HCT116 (cell line): ENCODE measurements at regions not wholly inside any gene's neighbourhood (a gene's known extent, or its start where the extent isn't known, plus 50 kb on each side); places are given as distances from the start of the nearest gene placed in this dataset.
A peak's percentile ranks its signal among the peaks of the same experiment; 100 is the strongest.

Experiments
- ATAC-seq: fragments of 200-7000 bp; cut with Tn5 transposase; 2 replicates; pipeline ENCODE4 v1.9.1; 2020; ENCODE audit warnings: mild to moderate bottlenecking, moderate library complexity
- BruUV-seq: library from RNA; stranded (reverse); fragments of 400-500 nt; replicated peaks from 2 replicates; lab custom pipeline; 2021; lab: Mats Ljungman, UMichigan
- CTCF ChIA-PET: fragments of 300-600 bp; sonication (Branson Sonifier 250); formaldehyde crosslinking; loops from one replicate; lab custom pipeline; 2021; ENCODE audit warnings: antibody characterized with exemption; lab: Charles Lee
- POLR2A ChIA-PET: fragments of 300-600, 350-600 bp; sonication (Branson Sonifier 250); formaldehyde crosslinking; loops from one replicate; lab custom pipeline; 2021; ENCODE audit warnings: antibody characterized with exemption; lab: Charles Lee
- RAD21 ChIA-PET, 2 experiments: fragments of 300-600 bp; sonication (Branson Sonifier 250); formaldehyde crosslinking; loops; one replicate each; lab custom pipeline; 2023; ENCODE audit warnings: low total read pairs in 2 of 2; ENCODE audit not compliant: uncharacterized antibody in 2 of 2, unreplicated experiment in 2 of 2, low non-redundant PET in 1 of 2; lab: Charles Lee
- DNase-seq: peaks from one replicate; pipeline ENCODE4 v3.0.0-alpha.2; 2010; ENCODE audit warnings: low read depth, low spot score
- H2AFZ ChIP-seq: fragments of 200-600 bp; shearing (Covaris generic), sonication (generic); 2 replicates; pipeline ENCODE4 v1.6.1; 2017; ENCODE audit warnings: low read depth, mixed run types, mixed read lengths, antibody characterized with exemption, low read length; ENCODE audit not compliant: poor library complexity, severe bottlenecking
- H3K27ac ChIP-seq: 2 replicates; pipeline ENCODE4 v1.5.1; 2012; ENCODE audit warnings: low read depth, low read length
- H3K27me3 ChIP-seq: fragments of 200-600 bp; sonication (generic); 2 replicates; pipeline ENCODE4 v1.6.1; 2016; ENCODE audit warnings: mixed run types, low read length, mixed read lengths; ENCODE audit not compliant: insufficient read depth
- H3K36me3 ChIP-seq, 2 experiments: fragments of 200-500 bp in 1 of 2; fragments of 200-600 bp in 1 of 2; sonication (Bioruptor generic) in 1 of 2; sonication (generic) in 1 of 2; 2 replicates each; pipeline versions ENCODE4 v1.5.1 to v1.6.1; 2014 to 2016; ENCODE audit warnings: low read length in 2 of 2, inconsistent platforms in 1 of 2, mixed read lengths in 1 of 2, mixed run types in 1 of 2; ENCODE audit not compliant: insufficient read depth in 2 of 2, control insufficient read depth in 1 of 2
- H3K4me1 ChIP-seq, 2 experiments: fragments of 200-600 bp in 1 of 2; sonication (generic) in 1 of 2; 2 replicates each; pipeline versions ENCODE4 v1.5.1 to v1.6.1; 2012 to 2017; ENCODE audit warnings: low read length in 2 of 2, inconsistent platforms in 1 of 2, mild to moderate bottlenecking in 1 of 2, mixed read lengths in 1 of 2, mixed run types in 1 of 2, moderate library complexity in 1 of 2; ENCODE audit not compliant: insufficient read depth in 2 of 2, control insufficient read depth in 1 of 2
- H3K4me2 ChIP-seq: fragments of 200-600 bp; sonication (generic); 2 replicates; pipeline ENCODE4 v1.6.1; 2017; ENCODE audit warnings: mixed run types, low read length, mixed read lengths
- H3K4me3 ChIP-seq, 2 experiments: fragments of 200-600 bp in 1 of 2; sonication (generic) in 1 of 2; replicated peaks in 1 of 2; 2 replicates each; pipeline ENCODE4 v1.5.1; 2011 to 2016; ENCODE audit warnings: low read length in 2 of 2, control low read depth in 1 of 2, low read depth in 1 of 2, mild to moderate bottlenecking in 1 of 2, mixed read lengths in 1 of 2, mixed run types in 1 of 2
- H3K79me2 ChIP-seq: fragments of 200-600 bp; sonication (generic); 2 replicates; pipeline ENCODE4 v1.6.1; 2017; ENCODE audit warnings: mild to moderate bottlenecking, mixed run types, low read length, moderate library complexity, mixed read lengths; ENCODE audit not compliant: insufficient read depth
- H3K9ac ChIP-seq: fragments of 200-600 bp; sonication (generic); 2 replicates; pipeline ENCODE4 v1.6.1; 2016; ENCODE audit warnings: low read length, mixed read lengths
- H3K9me2 ChIP-seq: fragments of 200-600 bp; sonication (generic), shearing (Covaris generic); 2 replicates; pipeline ENCODE4 v1.6.1; 2017; ENCODE audit warnings: mixed run types, mild to moderate bottlenecking, moderate library complexity; ENCODE audit not compliant: insufficient read depth
- H3K9me3 ChIP-seq, 2 experiments: fragments of 200-500 bp in 1 of 2; fragments of 200-600 bp in 1 of 2; sonication (Bioruptor generic) in 1 of 2; sonication (generic) in 1 of 2; 2 replicates each; pipeline ENCODE4 v1.6.1; 2014 to 2017; ENCODE audit warnings: low read length in 2 of 2, mixed read lengths in 2 of 2, inconsistent platforms in 1 of 2, low read depth in 1 of 2, mild to moderate bottlenecking in 1 of 2, mixed run types in 1 of 2, moderate library complexity in 1 of 2; ENCODE audit not compliant: control insufficient read depth in 1 of 2, insufficient read depth in 1 of 2
- H4K20me1 ChIP-seq: fragments of 200-600 bp; sonication (generic), shearing (Covaris generic); 2 replicates; pipeline ENCODE4 v1.6.1; 2017; ENCODE audit warnings: mixed run types, mild to moderate bottlenecking, moderate library complexity; ENCODE audit not compliant: insufficient read depth
- CBX3 ChIP-seq: IDR thresholded peaks from 2 replicates; pipeline ENCODE4 v1.6.1; 2012; ENCODE audit warnings: low read depth
- CEBPB ChIP-seq: IDR thresholded peaks from 2 replicates; pipeline ENCODE4 v1.6.1; 2012; ENCODE audit warnings: low read depth
- EGR1 ChIP-seq: IDR thresholded peaks from 2 replicates; pipeline ENCODE4 v1.6.1; 2012; ENCODE audit warnings: low read depth
- ELF1 ChIP-seq: IDR thresholded peaks from 2 replicates; pipeline ENCODE4 v1.6.1; 2012; ENCODE audit warnings: low read depth, borderline replicate concordance
- EZH2 ChIP-seq: fragments of 200-600 bp; sonication (generic); IDR thresholded peaks from 2 replicates; pipeline ENCODE4 v1.6.1; 2017; ENCODE audit warnings: antibody characterized with exemption, mixed run types
- EZH2phosphoT487 ChIP-seq: fragments of 200-600 bp; IDR thresholded peaks from 2 replicates; pipeline ENCODE4 v1.6.1; 2018; ENCODE audit warnings: antibody characterized with exemption, borderline replicate concordance
- FOSL1 ChIP-seq: IDR thresholded peaks from 2 replicates; pipeline ENCODE4 v1.6.1; 2012; ENCODE audit warnings: low read depth
- JUND ChIP-seq: IDR thresholded peaks from 2 replicates; pipeline ENCODE4 v1.6.1; 2012
- POLR2A ChIP-seq: IDR thresholded peaks from 2 replicates; pipeline ENCODE4 v1.7.0; 2011; ENCODE audit warnings: borderline replicate concordance; ENCODE audit not compliant: insufficient read depth, insufficient read length; ENCODE audit errors: extremely low read depth
- POLR2AphosphoS5 ChIP-seq: IDR thresholded peaks from 2 replicates; pipeline ENCODE4 v1.6.1; 2011; ENCODE audit warnings: mild to moderate bottlenecking, low read depth, low read length, moderate library complexity
- RAD21 ChIP-seq: IDR thresholded peaks from 2 replicates; pipeline ENCODE4 v1.6.1; 2012; ENCODE audit warnings: low read depth, mild to moderate bottlenecking
- SIN3A ChIP-seq: IDR thresholded peaks from 2 replicates; pipeline ENCODE4 v1.6.1; 2012; ENCODE audit warnings: low read depth
- SP1 ChIP-seq: IDR thresholded peaks from 2 replicates; pipeline ENCODE4 v1.6.1; 2012; ENCODE audit warnings: low read depth
- SRF ChIP-seq: IDR thresholded peaks from 2 replicates; pipeline ENCODE4 v1.6.1; 2012; ENCODE audit warnings: low read depth
- TCF7L2 ChIP-seq: IDR thresholded peaks from 2 replicates; pipeline ENCODE4 v1.7.0; 2011; ENCODE audit warnings: borderline replicate concordance, inconsistent platforms; ENCODE audit not compliant: insufficient read depth, insufficient read length; ENCODE audit errors: extremely low read depth
- YY1 ChIP-seq: IDR thresholded peaks from 2 replicates; pipeline ENCODE4 v1.6.1; 2011; ENCODE audit warnings: low read length, low read depth, moderate library complexity, mild to moderate bottlenecking; ENCODE audit not compliant: insufficient replicate concordance; ENCODE audit errors: extremely low read depth
- ZBTB33 ChIP-seq: IDR thresholded peaks from 2 replicates; pipeline ENCODE4 v1.6.1; 2011; ENCODE audit warnings: mild to moderate bottlenecking, low read length, moderate library complexity; ENCODE audit not compliant: insufficient replicate concordance; ENCODE audit errors: extremely low read depth
- ZFX ChIP-seq: fragments of 450-650 bp; IDR thresholded peaks from 2 replicates; pipeline ENCODE4 v1.6.1; 2017
- intact Hi-C: fragments of 100-400 bp; cut with micrococcal nuclease; formaldehyde crosslinking; loops from 2 replicates; pipeline ENCODE4 v1.10.0; 2022
- TF ChIP-seq, protein P1 (sequence below): IDR thresholded peaks from 2 replicates; pipeline ENCODE4 v1.6.1; 2012

GRCh38 chr16:85365120-85365519 is 248.0 kb upstream of the GSE1 start:
- H3K27me3 ChIP-seq, result no peaks in the 10 kb centered on the region
- ChIA-PET POLR2A (no interaction called here), RAD21 (no interaction called here), CTCF (interaction anchor here (1.3 to 1.6 kb wide), 2 partner anchors 14 to 18 kb away, joined by 6 to 8 read pairs; no protein-coding TSS in a partner anchor)
- DNase-seq, result no peak
- H3K9me3 ChIP-seq, result no peaks in the 10 kb centered on the region
- peak overlapping the region; percentile 21 for H3K4me2 ChIP-seq
- intact Hi-C loops, result no loop called here
- H2AFZ ChIP-seq, result no peak overlapping the region
- peak; percentile 7; the same call in 1 of the 2 replicates for ATAC-seq
- H4K20me1 ChIP-seq, result no peaks in the 10 kb centered on the region
- H3K9ac ChIP-seq, result no peak overlapping the region
- no peaks in the 10 kb centered on the region for H3K79me2 ChIP-seq
- H3K9me2 ChIP-seq, result no peaks in the 10 kb centered on the region
- no peak for TF ChIP-seq CEBPB
- TF ChIP-seq ZFX, result no peak
- TF ChIP-seq EZH2phosphoT487, result no peak
- TF ChIP-seq TCF7L2, result no peak
- H3K36me3 ChIP-seq, result no peaks in the 10 kb centered on the region
- BruUV-seq, result no TSS peak
- H3K27ac ChIP-seq, result no peak overlapping the region
- peaks cover 16 to 21% of the 10 kb centered on the region in 2 experiments; a peak in 3 of 4 replicates for H3K4me1 ChIP-seq
- H3K4me3 ChIP-seq, result no peak overlapping the region

GRCh38 chr16:85366031-85366763 is 246.9 kb upstream of the GSE1 start:
- ChIA-PET RAD21 (no interaction called here), POLR2A (interaction anchor here (0.9 kb wide), 1 partner anchor 15 kb away, joined by 3 read pairs; no protein-coding TSS in a partner anchor), CTCF (interaction anchor here (0.9 to 1.9 kb wide), 5 partner anchors 16 to 251 kb away, joined by 3 to 8 read pairs (median 6); no protein-coding TSS in a partner anchor)
- ATAC-seq (no peak), DNase-seq (no peak)
- no peaks in the 10 kb centered on the region for H3K27me3 ChIP-seq
- no peak overlapping the region for H2AFZ ChIP-seq
- H3K9me3 ChIP-seq, result no peaks in the 10 kb centered on the region
- no TSS peak for BruUV-seq
- H3K9ac ChIP-seq, result no peak overlapping the region
- H3K4me1 ChIP-seq, result peaks cover 14 to 24% of the 10 kb centered on the region in 2 experiments; a peak in 3 of 4 replicates
- H3K4me3 ChIP-seq, result no peak overlapping the region
- no peaks in the 10 kb centered on the region for H3K9me2 ChIP-seq
- H3K4me2 ChIP-seq, result no peak overlapping the region
- H3K27ac ChIP-seq, result no peak overlapping the region
- intact Hi-C loops, result no loop called here
- no peaks in the 10 kb centered on the region for H3K36me3 ChIP-seq
- no peaks in the 10 kb centered on the region for H3K79me2 ChIP-seq
- H4K20me1 ChIP-seq, result no peaks in the 10 kb centered on the region
- TF ChIP-seq SIN3A (no peak), EZH2 (no peak), POLR2A (no peak), SP1 (no peak), CBX3 (no peak), ELF1 (no peak), EGR1 (no peak), YY1 (no peak), SRF (no peak), CEBPB (no peak), ZBTB33 (no peak), RAD21 (no peak), ZFX (no peak), JUND (no peak), FOSL1 (no peak), TCF7L2 (no peak), POLR2AphosphoS5 (no peak)
- TF ChIP-seq, protein P1, sequence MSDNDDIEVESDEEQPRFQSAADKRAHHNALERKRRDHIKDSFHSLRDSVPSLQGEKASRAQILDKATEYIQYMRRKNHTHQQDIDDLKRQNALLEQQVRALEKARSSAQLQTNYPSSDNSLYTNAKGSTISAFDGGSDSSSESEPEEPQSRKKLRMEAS, result no peak
